Right lobe of liver (tissue), 4 donors: ENCODE measurements at regions not wholly inside any gene's neighbourhood (a gene's known extent, or its start where the extent isn't known, plus 50 kb on each side); places are given as distances from the start of the nearest gene placed in this dataset.

Experiments used
- POLR2A ChIP-seq: fragments of 450-650 bp; IDR thresholded peaks from one replicate; pipeline ENCODE4 v1.6.1; 2017; ENCODE audit warnings: antibody characterized with exemption, mild to moderate bottlenecking
- TF ChIP-seq, protein P1 (sequence below), 4 donors: fragments of 200-600 bp in 3 of 4; fragments of 450-650 bp in 1 of 4; IDR thresholded peaks; one replicate each; pipeline versions ENCODE4 v1.5.1 to v1.8.0; 2016 to 2022; ENCODE audit warnings: antibody characterized with exemption in 4 of 4, mild to moderate bottlenecking in 2 of 4
- donor health status: DM: no; HTN: no; CAD: no.
- donor health status: DM: no; HTN: no; CAD: no.
- donor health status: DM: no; HTN: yes; CAD: no.

DNA sequence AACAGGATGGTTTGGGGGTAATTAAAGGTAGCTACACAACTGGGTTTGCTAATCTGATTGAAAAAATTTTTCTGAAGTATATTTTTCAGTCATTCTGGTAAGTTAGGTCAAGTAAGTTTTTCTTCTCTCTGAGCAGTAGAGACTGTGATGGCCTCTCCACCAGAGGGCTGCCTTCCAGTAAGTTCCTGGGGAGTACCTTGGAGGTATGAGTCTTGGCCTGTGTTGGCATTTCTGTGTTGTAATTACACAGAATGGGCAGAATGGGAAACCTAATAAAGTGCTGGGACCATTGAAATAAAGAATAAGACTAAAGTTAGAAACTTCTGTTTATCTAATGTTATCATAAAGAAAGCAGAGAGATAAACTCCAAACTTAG, 430.8 kb downstream of the ARHGEF28 start:
- TF ChIP-seq, protein P1, sequence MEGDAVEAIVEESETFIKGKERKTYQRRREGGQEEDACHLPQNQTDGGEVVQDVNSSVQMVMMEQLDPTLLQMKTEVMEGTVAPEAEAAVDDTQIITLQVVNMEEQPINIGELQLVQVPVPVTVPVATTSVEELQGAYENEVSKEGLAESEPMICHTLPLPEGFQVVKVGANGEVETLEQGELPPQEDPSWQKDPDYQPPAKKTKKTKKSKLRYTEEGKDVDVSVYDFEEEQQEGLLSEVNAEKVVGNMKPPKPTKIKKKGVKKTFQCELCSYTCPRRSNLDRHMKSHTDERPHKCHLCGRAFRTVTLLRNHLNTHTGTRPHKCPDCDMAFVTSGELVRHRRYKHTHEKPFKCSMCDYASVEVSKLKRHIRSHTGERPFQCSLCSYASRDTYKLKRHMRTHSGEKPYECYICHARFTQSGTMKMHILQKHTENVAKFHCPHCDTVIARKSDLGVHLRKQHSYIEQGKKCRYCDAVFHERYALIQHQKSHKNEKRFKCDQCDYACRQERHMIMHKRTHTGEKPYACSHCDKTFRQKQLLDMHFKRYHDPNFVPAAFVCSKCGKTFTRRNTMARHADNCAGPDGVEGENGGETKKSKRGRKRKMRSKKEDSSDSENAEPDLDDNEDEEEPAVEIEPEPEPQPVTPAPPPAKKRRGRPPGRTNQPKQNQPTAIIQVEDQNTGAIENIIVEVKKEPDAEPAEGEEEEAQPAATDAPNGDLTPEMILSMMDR (IDR thresholded peaks at IDR 0.05), result peak; percentile 9 to 46 (median 24)
- no peak for TF ChIP-seq POLR2A
